Midbrain (tissue), 1 donor: ENCODE measurements at regions not wholly inside any gene's neighbourhood (a gene's known extent, or its start where the extent isn't known, plus 50 kb on each side); places are given as distances from the start of the nearest gene placed in this dataset.
A peak's percentile ranks its signal among the peaks of the same experiment; 100 is the strongest.

Source experiments
- DNase-seq: peaks from one replicate; lab custom pipeline; 2025; lab: John Stamatoyannopoulos, UW

DNA sequence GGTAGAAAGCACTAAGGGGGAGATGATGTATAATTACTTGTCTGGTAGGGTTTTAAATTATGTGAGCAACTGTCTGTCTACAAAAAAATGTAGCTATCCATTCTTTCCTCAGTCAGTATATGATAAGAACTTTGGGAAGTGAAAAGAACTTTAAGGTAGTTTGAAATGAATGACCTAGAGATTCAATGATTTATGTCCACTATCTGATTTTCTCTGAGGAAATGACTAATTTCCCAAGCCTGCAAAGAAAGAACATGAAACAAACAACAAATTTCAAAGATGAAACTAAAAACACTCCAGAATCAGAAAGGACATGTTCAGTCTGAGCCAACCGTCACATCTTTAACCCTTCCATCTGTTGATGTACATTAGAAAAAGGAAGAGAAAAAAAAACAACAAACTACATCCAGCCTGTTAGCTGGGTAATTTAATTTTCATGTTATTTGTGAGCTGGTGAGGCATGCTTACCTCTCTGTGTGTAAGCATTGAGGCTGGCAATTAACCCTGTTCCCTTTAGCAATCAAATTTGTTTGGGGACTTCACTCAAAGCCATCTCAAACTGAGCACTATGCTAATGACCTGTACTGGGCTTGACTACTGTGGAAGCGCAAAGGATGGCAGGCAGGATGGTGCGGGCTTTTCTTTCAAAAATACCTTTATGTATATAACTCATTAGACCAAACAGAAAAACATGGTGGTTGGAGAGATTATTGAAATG lies 220.1 kb downstream of the TUSC7 start:
- DNase-seq = no peak

DNA sequence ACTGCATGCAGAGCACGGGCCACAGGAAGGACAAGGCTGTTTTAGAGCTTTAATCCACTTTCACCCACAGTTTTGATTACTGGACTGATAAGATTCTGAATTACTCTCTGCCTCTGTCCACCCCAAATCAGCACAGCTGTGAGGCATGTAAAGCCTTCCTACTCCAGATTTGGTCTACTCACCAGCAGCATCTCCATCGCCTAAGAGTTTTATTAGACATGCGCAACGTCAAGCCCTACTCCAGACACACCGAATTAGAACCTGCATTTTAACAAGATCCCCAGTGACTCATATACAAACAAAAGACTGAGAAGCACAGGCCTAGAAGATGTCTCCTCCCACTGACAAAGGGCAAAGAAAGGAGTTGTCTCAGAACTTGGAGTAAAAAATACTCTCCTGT lies 221.2 kb downstream of the TUSC7 start:
- no peak for DNase-seq

DNA sequence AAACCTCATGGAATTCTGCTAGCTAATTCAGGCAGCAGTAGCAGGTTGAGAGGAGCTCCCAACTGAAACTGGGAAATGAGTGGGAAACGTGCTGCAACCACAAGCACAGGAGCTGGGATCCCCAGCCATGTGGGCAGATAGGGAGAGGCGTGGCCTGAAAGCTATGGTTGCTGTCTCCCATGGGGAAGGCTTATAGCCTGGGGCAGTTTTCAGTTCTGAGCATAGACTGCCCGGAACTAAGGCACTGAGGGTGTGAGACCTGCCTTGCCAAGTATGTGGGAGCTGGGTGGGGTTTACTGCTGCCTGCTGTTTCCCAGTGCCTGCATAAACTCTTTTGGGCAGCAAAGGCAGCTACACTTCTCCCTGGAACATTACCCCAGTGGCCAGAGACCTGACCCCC lies 229.5 kb downstream of the TUSC7 start:
- no peak for DNase-seq

DNA sequence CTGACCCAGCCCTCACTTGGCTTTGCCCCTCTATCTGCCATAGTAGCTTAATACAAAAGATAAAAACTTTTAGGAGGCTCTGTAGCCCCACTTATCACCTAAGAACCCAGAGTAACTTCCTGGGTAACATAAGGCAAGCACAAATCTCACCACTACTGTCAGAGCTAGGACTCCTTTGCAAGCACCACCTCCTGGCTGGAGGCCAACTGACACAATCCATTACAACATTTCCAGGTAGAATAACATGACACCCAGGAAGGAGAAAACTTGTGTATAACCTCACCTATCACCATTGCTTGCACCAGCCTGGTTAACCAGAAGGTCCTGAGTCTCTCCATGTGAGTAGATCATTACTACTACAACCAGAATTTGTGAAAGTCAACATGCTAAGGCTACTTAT lies 230.0 kb downstream of the TUSC7 start:
- no peak for DNase-seq

DNA sequence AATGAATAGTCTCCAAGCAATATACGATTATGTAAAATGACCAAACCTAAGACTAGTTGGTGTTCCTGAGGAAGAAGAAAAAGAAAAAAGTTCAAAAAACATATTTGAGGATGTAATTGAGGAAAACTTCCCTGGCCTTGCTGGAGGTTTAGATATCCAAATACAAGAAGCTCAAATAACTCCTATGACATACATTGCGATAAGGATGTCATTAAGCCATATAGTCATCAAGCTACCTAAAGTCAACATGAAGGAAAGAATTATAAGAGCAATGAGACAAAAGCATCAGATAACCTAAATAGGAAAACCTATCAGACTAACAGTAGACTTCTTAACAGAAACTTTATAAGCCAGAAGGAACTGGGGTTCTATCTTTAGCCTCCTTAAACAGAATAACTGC lies 231.1 kb downstream of the TUSC7 start:
- DNase-seq = no peak

DNA sequence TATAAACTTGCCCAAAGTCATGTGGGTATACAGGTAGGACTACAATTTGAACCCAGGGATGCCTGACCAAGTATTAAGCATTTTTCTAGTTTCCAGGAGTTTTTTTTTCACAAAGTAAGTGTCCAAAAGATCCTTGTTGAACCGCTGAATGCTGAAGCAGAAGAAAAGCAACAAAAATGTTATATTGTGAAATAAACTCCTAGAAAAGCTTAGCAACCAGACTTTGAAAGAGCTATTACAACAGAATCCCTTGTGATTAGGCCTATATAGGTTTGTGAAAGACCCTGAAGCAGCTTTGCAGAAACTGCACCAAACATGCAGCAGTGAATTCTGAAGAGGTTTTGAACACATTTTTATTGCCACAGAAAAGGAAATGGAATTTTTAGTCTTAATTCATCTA lies 236.8 kb downstream of the TUSC7 start:
- no peak for DNase-seq

DNA sequence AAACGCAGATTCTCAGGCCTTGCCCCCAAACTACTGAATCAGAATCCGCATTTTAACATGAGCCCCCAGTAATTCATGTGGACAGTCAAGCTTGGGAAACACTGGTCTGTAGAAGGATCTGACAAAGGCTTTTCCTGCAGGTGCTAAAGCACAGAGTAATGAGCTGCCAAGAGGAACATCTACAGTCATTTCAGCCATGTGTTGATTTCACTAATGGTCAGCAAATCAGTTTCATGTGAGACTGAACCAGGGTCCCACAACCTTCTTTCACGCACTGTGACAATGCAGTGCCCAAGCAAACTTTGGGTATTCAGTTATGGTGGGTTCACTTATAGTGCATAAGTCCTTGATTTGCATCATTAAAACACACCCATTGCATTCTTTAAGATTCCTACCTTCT lies 237.6 kb downstream of the TUSC7 start:
- DNase-seq = no peak

DNA sequence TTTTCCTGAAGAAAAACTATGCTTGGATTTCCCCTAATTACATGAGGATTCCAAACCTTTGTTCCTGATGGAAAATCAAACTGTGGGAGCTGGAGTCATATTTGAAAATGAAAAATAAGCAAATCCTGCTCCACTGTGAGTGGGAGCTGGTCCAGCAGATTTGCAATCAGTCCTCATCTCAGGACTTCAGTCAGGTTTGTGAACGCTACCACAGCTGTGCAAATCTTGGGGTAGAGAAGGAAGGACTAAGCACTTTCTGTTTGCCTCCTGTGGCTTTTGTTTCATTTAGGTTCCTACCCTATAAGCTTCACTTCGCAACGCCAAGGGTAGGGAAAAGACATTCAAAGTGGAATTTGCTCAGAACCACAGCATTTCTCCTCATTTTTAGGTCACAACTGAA lies 238.2 kb downstream of the TUSC7 start:
- no peak for DNase-seq

DNA sequence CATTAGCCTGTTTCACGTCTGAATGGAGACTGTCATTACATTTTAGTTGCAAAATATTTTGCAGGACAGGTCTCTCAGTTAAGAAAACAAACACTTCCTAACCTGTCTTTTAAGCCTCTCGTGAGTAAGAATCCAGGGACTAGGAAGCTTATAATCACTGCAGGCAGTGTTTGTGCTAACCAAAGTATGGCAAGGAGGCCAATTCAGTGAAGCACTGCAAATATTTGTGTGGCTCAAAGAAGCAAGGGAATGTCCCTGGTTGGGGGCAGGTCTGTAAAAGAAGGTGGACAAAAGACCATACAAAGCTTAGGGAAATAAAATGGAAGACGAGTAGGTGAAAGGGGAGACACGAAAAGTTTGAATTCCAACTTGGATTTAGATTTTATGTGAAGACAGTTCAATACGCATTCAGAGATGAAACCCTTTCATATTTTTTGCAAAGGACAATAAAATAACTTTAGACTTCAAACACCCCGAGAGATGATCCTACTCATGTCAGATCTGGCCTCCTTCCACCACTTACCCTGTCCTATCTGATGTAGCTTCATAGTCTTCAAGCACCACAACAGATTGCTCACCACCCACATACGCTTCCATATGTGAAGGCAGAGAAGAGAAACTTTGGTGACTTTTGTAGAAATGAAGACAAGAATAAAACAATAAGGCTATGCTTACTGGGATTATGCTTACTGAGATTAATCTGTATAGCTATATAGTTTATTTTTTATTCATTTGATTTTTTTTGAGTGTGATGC lies 240.9 kb downstream of the TUSC7 start:
- DNase-seq = no peak

DNA sequence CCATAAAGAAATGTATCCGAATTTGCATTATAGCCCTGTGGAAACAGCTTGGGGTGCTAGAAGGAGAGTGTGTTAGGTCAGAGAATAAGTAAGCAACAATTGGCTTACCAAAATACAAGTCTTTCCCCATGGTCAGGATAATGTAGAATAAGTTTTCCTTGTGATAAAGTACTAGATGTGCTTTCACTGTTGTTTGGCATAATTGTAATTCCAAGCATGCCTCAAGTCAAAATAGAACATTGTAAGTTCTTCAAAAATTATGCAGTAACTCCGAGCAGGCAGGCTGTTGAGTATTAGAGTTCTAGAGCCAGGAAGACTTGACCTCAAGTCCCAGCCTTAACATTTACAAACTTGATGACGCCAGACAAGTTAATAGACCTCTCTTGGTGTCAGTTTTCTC lies 242.0 kb downstream of the TUSC7 start:
- peak; percentile 35 for DNase-seq

DNA sequence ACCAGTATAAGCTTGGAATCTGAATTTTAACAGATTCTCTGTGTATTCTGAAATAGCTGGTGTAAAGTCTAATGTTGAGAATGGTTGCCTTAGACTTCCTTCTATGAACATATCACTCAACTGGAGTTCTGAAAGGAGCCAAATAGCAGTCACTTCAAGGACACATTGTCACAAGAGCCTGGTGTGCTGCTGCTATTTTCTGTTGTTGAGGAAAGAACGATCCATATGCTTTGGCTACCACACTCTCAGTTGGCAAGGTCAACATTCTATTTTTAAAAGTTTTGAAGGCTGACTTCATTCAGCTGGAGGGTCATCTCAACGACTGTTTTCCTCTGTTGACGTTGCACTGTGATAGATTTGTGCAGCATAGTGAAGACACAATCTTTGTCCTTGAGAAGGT lies 248.7 kb downstream of the TUSC7 start:
- DNase-seq = no peak

DNA sequence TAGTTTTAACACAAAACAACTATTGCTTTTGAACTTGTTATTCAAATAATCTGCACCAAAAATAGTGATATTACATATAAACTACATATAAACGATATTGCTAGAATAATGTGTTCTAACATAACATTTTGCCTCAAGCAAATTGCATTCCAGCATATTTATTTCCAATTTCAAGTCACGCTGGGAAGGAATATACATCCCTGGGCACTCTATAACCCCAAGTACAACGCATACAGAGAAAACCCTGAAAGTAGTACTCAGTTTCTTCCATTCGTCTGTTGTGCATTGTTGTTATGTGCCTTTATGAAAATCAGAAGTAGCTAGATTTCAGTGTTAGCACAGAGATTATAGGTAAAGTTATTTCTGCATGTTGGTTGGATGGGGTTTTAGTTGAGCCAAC lies 251.5 kb downstream of the TUSC7 start:
- no peak for DNase-seq

DNA sequence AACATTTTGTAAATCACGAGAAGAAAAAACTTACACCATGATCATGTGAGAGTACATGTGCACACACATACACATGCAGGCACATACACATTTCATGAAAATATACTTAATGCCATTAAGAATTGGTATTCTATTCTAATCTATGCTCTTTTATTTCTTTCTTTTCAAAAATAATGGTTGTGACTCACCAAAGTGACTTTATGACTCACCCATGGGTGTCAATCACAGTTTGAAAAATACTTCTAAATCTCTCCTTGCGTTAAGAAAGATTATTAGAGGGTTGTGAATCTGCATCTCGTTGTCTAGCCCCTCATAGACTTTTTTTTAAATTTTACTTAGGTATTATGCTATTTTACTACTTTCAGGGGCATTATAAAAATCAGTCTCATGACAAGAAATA lies 254.2 kb downstream of the TUSC7 start:
- no peak for DNase-seq

DNA sequence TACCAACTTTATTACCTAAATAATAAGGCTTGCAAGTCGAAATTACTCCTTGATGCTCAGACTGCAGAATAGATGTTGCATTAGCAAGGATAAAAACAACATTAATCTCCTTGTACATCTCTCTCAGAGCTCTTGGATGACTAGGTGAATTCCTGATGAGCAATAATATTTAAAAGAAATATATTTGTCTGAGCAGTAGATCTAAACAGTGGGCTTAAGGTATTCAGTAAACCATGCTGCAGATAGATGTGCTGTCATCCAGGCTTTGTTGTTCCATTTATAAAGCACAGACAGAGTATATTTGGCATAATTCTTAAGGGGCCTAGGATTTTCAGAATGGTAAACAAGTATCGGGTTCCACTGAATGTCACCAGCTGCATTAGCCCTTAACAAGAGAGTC lies 257.1 kb downstream of the TUSC7 start:
- no peak for DNase-seq

DNA sequence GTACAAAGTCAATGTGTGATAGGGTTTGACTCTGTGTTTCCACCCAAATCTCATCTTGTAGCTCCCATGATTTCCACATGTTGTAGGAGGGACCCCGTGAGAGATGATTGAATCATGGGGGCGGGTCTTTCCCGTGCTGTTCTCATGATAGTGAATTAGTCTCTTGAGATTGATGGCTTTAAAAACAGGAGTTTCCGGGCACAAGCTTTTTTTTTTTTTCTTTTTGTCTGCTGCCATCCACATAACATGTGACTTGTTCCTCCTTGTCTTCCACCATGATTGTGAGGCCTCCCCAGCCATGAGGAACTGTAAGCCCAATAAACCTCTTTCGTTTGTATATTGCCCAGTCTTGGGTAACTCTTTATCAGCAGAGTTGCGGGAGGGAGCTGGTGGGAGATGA lies 259.6 kb downstream of the TUSC7 start:
- no peak for DNase-seq

DNA sequence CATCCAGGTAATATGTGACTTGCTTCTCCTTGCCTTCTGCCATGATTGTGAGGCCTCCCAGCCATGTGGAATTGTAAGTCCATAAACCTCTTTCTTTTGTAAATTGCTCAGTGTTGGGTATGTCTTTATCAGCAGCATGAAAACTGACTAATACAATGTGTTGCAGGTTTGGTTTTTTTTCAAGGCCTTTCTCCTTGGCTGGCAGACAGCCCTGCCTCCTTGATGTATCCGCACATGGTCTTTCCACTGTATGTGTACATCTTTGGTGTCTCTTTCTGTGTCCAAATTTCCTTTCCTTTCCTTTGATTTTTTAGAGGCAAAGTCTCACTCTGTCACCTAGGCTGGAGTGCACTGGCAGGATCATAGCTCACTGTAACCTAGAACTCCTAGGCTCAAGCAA lies 260.1 kb downstream of the TUSC7 start:
- no peak for DNase-seq

DNA sequence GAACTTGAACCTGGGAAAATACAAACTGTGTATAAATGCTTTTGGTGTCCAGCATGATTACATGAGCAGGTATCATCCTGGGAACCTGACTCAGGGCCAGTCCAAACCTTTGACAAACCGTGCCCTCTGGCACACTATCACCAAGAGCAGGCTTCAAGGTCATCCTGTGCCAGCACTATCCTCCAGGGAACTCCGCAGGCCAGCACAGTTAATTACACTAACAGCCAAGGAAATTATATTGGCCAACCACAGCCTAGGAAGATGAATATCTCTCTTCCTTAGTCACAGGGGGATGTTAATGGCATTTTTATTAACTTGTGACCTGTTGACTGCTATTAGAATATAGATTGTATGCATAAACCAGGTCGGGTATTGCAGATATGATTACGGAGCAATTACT lies 262.0 kb downstream of the TUSC7 start:
- no peak for DNase-seq

DNA sequence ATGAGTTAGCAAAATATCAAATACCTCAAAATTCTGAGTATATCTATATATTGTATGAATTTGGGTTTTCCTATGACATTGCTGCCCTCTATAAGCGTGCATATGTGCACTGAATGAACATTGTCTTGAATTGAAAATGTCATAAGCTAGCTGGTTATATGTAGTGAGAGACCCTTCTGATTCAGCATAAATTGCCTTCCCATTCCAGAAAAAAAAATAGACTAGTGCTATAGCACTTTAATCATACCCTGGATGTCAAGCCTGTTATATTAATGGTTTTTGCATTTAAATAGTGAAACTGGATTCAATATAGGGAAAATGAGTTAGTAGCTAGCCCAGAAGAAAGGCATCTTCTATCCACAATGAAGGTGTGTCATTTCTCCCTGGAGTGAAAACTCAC lies 265.1 kb downstream of the TUSC7 start:
- DNase-seq = no peak

DNA sequence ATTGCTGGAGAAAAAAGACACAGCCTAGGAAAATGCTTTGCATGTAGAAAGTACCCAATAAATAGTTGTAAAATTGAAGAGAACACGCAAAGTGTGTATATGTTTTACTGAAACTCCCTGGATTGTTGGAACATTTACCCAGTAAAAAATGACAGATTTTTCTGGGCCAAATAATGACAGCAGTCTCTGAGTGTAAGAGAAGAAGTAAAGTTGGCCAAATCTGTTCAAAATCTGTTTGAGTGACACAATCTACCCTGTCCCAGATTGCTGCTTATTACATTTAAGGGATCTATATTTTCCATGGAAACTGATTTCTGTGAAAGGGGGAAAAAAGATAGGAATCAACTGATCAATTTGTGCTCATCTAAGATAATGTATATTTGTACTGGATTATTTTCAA lies 267.9 kb downstream of the TUSC7 start:
- DNase-seq = no peak

DNA sequence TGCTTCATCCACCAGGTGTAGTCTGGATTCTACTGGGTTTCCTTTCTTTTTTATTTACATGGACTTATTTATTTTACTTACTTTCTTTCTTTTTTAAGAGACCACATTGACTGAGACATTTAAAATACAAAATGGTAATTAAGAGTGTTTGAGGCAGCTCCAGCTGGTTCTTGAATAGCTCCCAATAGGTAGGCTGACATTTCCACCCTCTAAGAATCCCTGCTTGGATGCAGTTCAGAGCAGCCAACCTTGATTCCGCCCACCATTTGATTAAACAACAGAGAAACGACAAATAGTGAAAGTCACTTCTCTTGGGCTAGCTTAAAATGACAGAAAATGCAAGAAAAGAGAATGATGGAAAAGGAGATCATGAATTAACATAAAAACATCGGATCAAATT lies 270.5 kb downstream of the TUSC7 start:
- no peak for DNase-seq

DNA sequence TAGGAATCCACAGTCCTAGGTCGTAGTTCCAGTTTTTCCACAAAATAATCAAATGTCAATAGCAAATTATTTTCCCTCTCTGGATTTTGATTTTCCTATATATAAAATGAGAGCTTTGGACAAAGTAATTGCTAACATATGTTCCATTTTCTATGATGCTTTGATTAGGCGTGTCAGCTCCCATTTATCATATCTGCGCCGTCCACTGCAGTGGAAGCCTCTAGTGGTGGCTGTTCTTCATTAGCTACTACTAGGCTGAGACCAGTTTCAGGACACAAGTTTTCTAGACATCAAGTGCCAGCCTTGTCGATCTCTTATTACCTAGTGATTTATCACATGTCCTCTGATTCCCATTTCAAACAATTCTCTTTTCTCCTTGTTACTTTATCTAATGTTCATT lies 271.5 kb downstream of the TUSC7 start:
- no peak for DNase-seq

DNA sequence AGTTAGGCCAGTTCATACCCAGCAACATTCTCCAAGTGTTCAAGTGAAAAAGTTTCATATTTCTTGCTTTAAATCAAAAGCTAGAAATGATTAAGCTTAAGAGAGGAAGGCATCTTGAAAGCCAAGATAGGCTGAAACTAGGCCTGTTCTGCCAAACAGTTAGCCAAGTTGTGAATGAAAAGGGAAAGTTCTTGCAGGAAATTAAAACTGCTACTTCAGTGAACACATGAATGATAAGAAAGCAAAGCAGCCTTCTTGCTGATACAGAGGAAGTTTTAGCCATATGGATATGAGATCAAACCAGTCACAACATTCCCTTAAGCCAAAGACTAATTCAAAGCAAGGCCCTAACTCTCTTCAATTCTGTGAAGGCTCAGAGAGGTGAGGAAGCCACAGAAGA lies 274.7 kb downstream of the TUSC7 start:
- DNase-seq = no peak

DNA sequence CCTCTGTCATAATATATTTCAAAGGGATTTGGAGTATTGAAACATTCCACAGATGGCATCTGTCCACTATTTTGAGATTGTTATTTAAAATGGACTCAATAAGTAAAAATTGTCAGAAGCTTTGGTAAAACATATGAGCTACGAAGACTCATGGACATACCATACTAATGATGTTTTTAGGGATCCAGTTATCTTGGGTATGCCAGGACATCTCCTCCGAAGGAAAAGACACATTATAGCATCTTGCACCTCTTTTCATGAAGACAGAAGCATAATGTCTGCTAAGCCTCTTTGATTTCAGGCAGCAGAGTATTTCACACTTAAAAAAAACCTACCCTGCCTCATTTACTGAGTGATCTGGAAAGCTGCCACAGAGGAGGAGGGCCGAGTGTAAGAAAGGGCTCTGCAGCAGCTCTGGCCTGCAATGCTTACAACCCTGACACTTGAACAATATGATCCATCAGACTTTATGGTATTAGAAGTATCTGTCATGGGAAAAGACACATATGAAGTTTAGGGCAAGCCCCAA lies 284.8 kb downstream of the TUSC7 start:
- DNase-seq = no peak

DNA sequence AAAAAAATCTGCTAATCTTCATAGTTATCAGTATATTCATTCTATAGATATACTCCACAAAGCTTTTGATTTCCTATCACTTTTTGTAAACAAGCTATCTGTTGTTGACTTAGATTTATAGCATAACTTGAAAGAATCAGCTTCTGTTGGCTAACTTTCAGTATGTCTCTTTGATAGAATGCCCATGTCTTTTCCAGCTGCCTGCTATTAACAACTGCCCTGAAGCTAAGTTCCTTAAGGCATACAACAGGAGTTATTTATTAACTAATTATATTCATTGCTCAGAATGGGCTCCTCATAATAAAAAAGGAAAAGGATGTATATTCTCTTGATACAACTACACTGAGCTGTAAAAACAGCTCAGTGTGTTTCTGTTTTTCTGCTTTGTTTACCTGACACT lies 293.9 kb downstream of the TUSC7 start:
- no peak for DNase-seq
